ENCODE measurements at regions not wholly inside any gene's neighbourhood (a gene's known extent, or its start where the extent isn't known, plus 50 kb on each side); places are given as distances from the start of the nearest gene placed in this dataset.

DNA sequence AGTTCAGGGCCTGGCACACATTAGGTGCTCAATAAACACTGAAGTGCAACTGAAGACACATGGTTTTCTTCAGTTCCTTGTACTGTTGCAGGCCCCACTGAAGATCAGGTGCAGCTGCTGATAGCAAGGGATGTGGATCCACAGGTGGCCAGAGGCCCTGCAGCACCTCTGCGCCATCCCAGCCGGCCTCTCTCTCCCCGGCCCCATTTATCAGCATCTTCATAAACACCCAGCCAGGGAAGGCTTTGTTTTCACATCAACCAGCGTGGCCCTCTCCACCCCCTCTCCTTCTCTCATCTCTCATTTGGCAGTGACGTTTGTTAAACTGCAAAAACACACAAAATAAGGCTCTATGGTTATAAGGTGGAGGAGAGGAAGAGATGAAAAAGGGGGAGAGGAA lies 528.8 kb downstream of the BUD13 start:
- no peak overlapping the region for H3K4me3 ChIP-seq (ENCODE audit: low read depth in 2 of 2, low read length in 2 of 2)
- in situ Hi-C loops (cut with HindIII; ENCODE audit: low pct_unique_long_range_greater_than_20kb, low sequenced_read_pairs) (no loop called here), intact Hi-C loops (cut with micrococcal nuclease; ENCODE audit: unreplicated experiment) (no loop called here)
- BruUV-seq (replicated peaks), result no TSS peak
- TF ChIP-seq TCF7L2 (IDR thresholded peaks at IDR 0.05; ENCODE audit: low read depth, low read length) (no peak), SIN3A (IDR thresholded peaks at IDR 0.05; ENCODE audit: borderline replicate concordance, insufficient read depth, low read depth, low read length) (no peak), POLR2AphosphoS5 (IDR thresholded peaks at IDR 0.05; ENCODE audit: low read depth, low read length) (no peak)
- TF ChIP-seq, protein P1, sequence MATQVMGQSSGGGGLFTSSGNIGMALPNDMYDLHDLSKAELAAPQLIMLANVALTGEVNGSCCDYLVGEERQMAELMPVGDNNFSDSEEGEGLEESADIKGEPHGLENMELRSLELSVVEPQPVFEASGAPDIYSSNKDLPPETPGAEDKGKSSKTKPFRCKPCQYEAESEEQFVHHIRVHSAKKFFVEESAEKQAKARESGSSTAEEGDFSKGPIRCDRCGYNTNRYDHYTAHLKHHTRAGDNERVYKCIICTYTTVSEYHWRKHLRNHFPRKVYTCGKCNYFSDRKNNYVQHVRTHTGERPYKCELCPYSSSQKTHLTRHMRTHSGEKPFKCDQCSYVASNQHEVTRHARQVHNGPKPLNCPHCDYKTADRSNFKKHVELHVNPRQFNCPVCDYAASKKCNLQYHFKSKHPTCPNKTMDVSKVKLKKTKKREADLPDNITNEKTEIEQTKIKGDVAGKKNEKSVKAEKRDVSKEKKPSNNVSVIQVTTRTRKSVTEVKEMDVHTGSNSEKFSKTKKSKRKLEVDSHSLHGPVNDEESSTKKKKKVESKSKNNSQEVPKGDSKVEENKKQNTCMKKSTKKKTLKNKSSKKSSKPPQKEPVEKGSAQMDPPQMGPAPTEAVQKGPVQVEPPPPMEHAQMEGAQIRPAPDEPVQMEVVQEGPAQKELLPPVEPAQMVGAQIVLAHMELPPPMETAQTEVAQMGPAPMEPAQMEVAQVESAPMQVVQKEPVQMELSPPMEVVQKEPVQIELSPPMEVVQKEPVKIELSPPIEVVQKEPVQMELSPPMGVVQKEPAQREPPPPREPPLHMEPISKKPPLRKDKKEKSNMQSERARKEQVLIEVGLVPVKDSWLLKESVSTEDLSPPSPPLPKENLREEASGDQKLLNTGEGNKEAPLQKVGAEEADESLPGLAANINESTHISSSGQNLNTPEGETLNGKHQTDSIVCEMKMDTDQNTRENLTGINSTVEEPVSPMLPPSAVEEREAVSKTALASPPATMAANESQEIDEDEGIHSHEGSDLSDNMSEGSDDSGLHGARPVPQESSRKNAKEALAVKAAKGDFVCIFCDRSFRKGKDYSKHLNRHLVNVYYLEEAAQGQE (IDR thresholded peaks at IDR 0.05; ENCODE audit: insufficient read depth in 1 of 2, low read depth in 2 of 2, low read length in 1 of 2), result no peak
- TF ChIP-seq, protein P2, sequence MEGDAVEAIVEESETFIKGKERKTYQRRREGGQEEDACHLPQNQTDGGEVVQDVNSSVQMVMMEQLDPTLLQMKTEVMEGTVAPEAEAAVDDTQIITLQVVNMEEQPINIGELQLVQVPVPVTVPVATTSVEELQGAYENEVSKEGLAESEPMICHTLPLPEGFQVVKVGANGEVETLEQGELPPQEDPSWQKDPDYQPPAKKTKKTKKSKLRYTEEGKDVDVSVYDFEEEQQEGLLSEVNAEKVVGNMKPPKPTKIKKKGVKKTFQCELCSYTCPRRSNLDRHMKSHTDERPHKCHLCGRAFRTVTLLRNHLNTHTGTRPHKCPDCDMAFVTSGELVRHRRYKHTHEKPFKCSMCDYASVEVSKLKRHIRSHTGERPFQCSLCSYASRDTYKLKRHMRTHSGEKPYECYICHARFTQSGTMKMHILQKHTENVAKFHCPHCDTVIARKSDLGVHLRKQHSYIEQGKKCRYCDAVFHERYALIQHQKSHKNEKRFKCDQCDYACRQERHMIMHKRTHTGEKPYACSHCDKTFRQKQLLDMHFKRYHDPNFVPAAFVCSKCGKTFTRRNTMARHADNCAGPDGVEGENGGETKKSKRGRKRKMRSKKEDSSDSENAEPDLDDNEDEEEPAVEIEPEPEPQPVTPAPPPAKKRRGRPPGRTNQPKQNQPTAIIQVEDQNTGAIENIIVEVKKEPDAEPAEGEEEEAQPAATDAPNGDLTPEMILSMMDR (IDR thresholded peaks at IDR 0.05), result no peak
- ChIA-PET CTCF (no interaction called here), POLR2A (no interaction called here)
- peaks cover 11% of the 10 kb centered on the region for H3K27me3 ChIP-seq (ENCODE audit: control insufficient read depth, insufficient read depth, low read length)
- no peaks in the 10 kb centered on the region for H3K9me3 ChIP-seq (ENCODE audit: control insufficient read depth, insufficient read depth, low read depth, low read length)
- DNase-seq (ENCODE audit: low read depth, low spot score) (no peak), ATAC-seq (no peak)
- H3K27ac ChIP-seq (ENCODE audit: low read length), result no peak overlapping the region
- H3K4me1 ChIP-seq (ENCODE audit: control insufficient read depth, insufficient read depth, low read length), result no peaks in the 10 kb centered on the region
- H3K36me3 ChIP-seq (ENCODE audit: control insufficient read depth, insufficient read depth, low read length), result no peaks in the 10 kb centered on the region

DNA sequence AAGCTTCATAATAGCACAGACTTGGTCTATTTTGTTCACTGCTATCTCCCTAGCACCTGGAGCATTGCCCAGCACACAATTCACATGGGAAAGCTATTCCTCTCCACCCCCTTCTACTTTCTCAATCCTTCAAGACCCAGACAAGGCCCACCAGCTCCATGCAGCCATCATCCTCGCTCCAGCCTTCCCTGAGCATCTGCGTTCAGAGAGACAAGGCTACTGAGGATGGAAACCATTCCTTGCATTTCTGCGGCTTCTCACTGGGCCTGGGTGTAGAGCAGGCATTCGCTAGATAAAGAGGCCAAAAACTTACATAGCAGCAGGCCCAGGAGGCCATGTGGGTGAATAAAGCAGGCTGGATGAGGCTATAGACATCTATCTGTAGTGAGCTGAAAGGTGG lies 530.8 kb downstream of the BUD13 start:
- Histone ChIP-seq H3K4me1 (ENCODE audit: control insufficient read depth, insufficient read depth, low read length) (no peaks in the 10 kb centered on the region), H3K36me3 (ENCODE audit: control insufficient read depth, insufficient read depth, low read length) (no peaks in the 10 kb centered on the region), H3K27ac (ENCODE audit: low read length) (no peak overlapping the region), H3K4me3 (ENCODE audit: low read depth in 2 of 2, low read length in 2 of 2) (no peak overlapping the region), H3K27me3 (ENCODE audit: control insufficient read depth, insufficient read depth, low read length) (peaks cover 11% of the 10 kb centered on the region), H3K9me3 (ENCODE audit: control insufficient read depth, insufficient read depth, low read depth, low read length) (no peaks in the 10 kb centered on the region)
- POLR2A ChIA-PET, result no interaction called here
- intact Hi-C loops (cut with micrococcal nuclease; ENCODE audit: unreplicated experiment), result no loop called here
- no peak for DNase-seq (ENCODE audit: low read depth, low spot score)
- no TSS peak for BruUV-seq (replicated peaks)
- CTCF ChIA-PET, result no interaction called here
- no peak for ATAC-seq
- TF ChIP-seq SIN3A (IDR thresholded peaks at IDR 0.05; ENCODE audit: borderline replicate concordance, insufficient read depth, low read depth, low read length) (no peak), POLR2AphosphoS5 (IDR thresholded peaks at IDR 0.05; ENCODE audit: low read depth, low read length) (no peak), TCF7L2 (IDR thresholded peaks at IDR 0.05; ENCODE audit: low read depth, low read length) (no peak)
- TF ChIP-seq, protein P1 (IDR thresholded peaks at IDR 0.05; ENCODE audit: insufficient read depth in 1 of 2, low read depth in 2 of 2, low read length in 1 of 2), result no peak
- TF ChIP-seq, protein P2 (IDR thresholded peaks at IDR 0.05), result no peak
- in situ Hi-C loops (cut with HindIII; ENCODE audit: low pct_unique_long_range_greater_than_20kb, low sequenced_read_pairs), result no loop called here
